ENCODE measurements at regions not wholly inside any gene's neighbourhood (a gene's known extent, or its start where the extent isn't known, plus 50 kb on each side); places are given as distances from the start of the nearest gene placed in this dataset.

DNA sequence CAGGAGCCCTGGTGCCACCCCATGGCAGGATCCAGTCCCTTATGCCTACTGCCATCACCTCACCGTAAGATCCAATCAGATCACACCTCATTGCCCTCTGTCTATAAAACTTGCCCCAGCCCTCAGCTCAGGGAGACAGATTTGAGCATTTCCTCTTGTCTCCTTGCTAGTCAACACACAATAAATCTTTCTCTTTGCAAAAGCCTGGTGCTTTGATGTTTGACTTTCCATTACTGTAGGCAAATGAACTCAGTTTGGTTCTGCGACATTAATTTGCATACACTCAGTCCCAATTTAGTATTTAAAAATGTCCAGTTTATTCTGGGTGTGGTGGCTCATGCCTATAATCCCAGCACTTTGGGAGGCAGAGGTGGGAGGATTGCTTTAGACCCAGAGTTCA lies 188.4 kb downstream of the AEBP2 start:
- H3K9me3 ChIP-seq (ENCODE audit: control insufficient read depth in 1 of 2, low read length in 2 of 2), result no peaks in the 10 kb centered on the region
- ChIA-PET CTCF (ENCODE audit: partially characterized antibody) (interaction anchor here (1.4 kb wide), 1 partner anchor 10 kb away, joined by 3 read pairs; no protein-coding TSS in a partner anchor), POLR2A (ENCODE audit: partially characterized antibody) (no interaction called here)
- H3K4me1 ChIP-seq (ENCODE audit: insufficient read depth, low read length), result no peaks in the 10 kb centered on the region
- intact Hi-C loops (cut with micrococcal nuclease), result no loop called here
- Mint-ChIP-seq H3K9me3 (peaks cover 0 to 2% (median 0%) of the 10 kb centered on the region in 8 donors), H3K27me3 (no peaks in the 10 kb centered on the region), H3K4me3 (no peak overlapping the region), H3K27ac (no peak overlapping the region), H3K4me1 (peaks cover 0 to 4% (median 2%) of the 10 kb centered on the region in 4 donors), H3K36me3 (no peaks in the 10 kb centered on the region)
- H3K36me3 ChIP-seq (ENCODE audit: insufficient read depth, low read length), result no peaks in the 10 kb centered on the region
- DNase-seq, result no peak
- no peaks in the 10 kb centered on the region for H3K27me3 ChIP-seq (ENCODE audit: insufficient read depth, low read length)
- no peak overlapping the region for H3K27ac ChIP-seq (ENCODE audit: low read depth, low read length)
- H3K4me3 ChIP-seq (ENCODE audit: low read length in 2 of 2), result no peak overlapping the region

DNA sequence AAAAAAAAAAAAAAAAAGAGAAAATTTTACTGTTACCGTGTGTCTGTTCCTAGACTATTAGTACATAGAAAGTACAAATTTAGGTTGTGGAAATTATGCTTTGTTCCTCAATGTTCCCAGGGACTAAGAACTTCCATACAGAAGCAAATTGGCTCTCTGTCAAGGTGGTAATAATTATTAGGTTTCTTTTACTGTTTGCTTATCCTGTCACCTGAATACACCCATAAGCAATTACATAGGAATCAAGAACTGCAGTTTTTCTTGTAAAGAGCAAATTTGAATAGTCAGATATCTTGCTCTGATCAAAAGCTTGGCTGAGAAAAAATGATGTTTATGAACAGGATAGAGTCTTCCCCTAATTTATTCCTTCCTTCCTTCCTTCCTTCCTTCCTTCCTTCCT lies 191.2 kb downstream of the AEBP2 start:
- H3K4me1 Mint-ChIP-seq, result no peaks in the 10 kb centered on the region
- H3K4me1 ChIP-seq (ENCODE audit: insufficient read depth, low read length), result no peaks in the 10 kb centered on the region
- H3K27me3 Mint-ChIP-seq, result no peaks in the 10 kb centered on the region
- intact Hi-C loops (cut with micrococcal nuclease), result no loop called here
- peaks cover 0 to 2% (median 0%) of the 10 kb centered on the region in 8 donors for H3K9me3 Mint-ChIP-seq
- H3K27me3 ChIP-seq (ENCODE audit: insufficient read depth, low read length), result no peaks in the 10 kb centered on the region
- no peaks in the 10 kb centered on the region for H3K36me3 Mint-ChIP-seq
- CTCF ChIA-PET (ENCODE audit: partially characterized antibody), result no interaction called here
- no peaks in the 10 kb centered on the region for H3K36me3 ChIP-seq (ENCODE audit: insufficient read depth, low read length)
- no peak overlapping the region for H3K4me3 ChIP-seq (ENCODE audit: low read length in 2 of 2)
- H3K9me3 ChIP-seq (ENCODE audit: control insufficient read depth in 1 of 2, low read length in 2 of 2), result no peaks in the 10 kb centered on the region
- H3K27ac ChIP-seq (ENCODE audit: low read depth, low read length), result no peak overlapping the region
- no peak overlapping the region for H3K27ac Mint-ChIP-seq
- no peak for DNase-seq
- no peak overlapping the region for H3K4me3 Mint-ChIP-seq
- POLR2A ChIA-PET (ENCODE audit: partially characterized antibody), result no interaction called here

- H3K27me3 ChIP-seq (ENCODE audit: insufficient read depth, low read length), result no peaks in the 10 kb centered on the region
- H3K36me3 Mint-ChIP-seq, result no peaks in the 10 kb centered on the region
- H3K9me3 Mint-ChIP-seq, result no peaks in the 10 kb centered on the region
- no peaks in the 10 kb centered on the region for H3K27me3 Mint-ChIP-seq
- H3K27ac ChIP-seq (ENCODE audit: low read depth, low read length), result no peak overlapping the region
- H3K36me3 ChIP-seq (ENCODE audit: insufficient read depth, low read length), result no peaks in the 10 kb centered on the region
- no peaks in the 10 kb centered on the region for H3K4me1 ChIP-seq (ENCODE audit: insufficient read depth, low read length)
- no peak overlapping the region for H3K4me3 Mint-ChIP-seq
- H3K9me3 ChIP-seq (ENCODE audit: control insufficient read depth in 1 of 2, low read length in 2 of 2), result no peaks in the 10 kb centered on the region
- no peaks in the 10 kb centered on the region for H3K4me1 Mint-ChIP-seq
- intact Hi-C loops (cut with micrococcal nuclease), result no loop called here
- ChIA-PET POLR2A (ENCODE audit: partially characterized antibody) (no interaction called here), CTCF (ENCODE audit: partially characterized antibody) (no interaction called here)
- no peak overlapping the region for H3K27ac Mint-ChIP-seq
- no peak for DNase-seq
- no peak overlapping the region for H3K4me3 ChIP-seq (ENCODE audit: low read length in 2 of 2)
These were observed 193.9 kb downstream of the AEBP2 start for GRCh38 chr12:19633194-19633593.

DNA sequence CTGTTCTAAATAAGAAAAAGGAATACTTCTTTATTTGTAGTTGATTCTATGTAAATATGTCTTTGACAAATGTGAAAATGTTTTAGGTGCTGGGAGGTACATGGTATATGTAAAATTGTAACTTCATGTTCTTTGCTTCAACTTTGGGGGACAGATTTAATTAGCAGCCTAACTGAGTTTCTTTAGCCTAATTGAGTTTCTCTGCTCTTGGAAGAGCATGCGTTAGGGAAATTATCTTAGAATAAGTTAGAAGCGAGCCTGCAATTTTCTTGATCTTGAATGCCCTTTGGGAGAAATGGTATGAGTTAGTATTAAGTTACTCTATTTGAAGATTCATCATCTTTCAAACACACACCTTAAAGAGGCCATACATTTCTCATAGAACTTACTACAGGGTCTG lies 194.3 kb downstream of the AEBP2 start:
- intact Hi-C loops (cut with micrococcal nuclease), result no loop called here
- POLR2A ChIA-PET (ENCODE audit: partially characterized antibody), result no interaction called here
- no peaks in the 10 kb centered on the region for H3K4me1 ChIP-seq (ENCODE audit: insufficient read depth, low read length)
- no peaks in the 10 kb centered on the region for H3K9me3 ChIP-seq (ENCODE audit: control insufficient read depth in 1 of 2, low read length in 2 of 2)
- no peaks in the 10 kb centered on the region for H3K36me3 Mint-ChIP-seq
- H3K27me3 Mint-ChIP-seq, result no peaks in the 10 kb centered on the region
- DNase-seq, result no peak
- H3K4me3 ChIP-seq (ENCODE audit: low read length in 2 of 2), result no peak overlapping the region
- CTCF ChIA-PET (ENCODE audit: partially characterized antibody), result no interaction called here
- no peaks in the 10 kb centered on the region for H3K27me3 ChIP-seq (ENCODE audit: insufficient read depth, low read length)
- H3K9me3 Mint-ChIP-seq, result no peaks in the 10 kb centered on the region
- no peaks in the 10 kb centered on the region for H3K36me3 ChIP-seq (ENCODE audit: insufficient read depth, low read length)
- H3K27ac Mint-ChIP-seq, result no peak overlapping the region
- no peak overlapping the region for H3K4me3 Mint-ChIP-seq
- H3K27ac ChIP-seq (ENCODE audit: low read depth, low read length), result no peak overlapping the region
- no peaks in the 10 kb centered on the region for H3K4me1 Mint-ChIP-seq

GRCh38 chr12:19639781-19640415 lies 200.6 kb downstream of the AEBP2 start:
- H3K4me1 Mint-ChIP-seq, result no peaks in the 10 kb centered on the region
- peaks cover 0 to 2% (median 0%) of the 10 kb centered on the region in 8 donors for H3K9me3 Mint-ChIP-seq
- Histone ChIP-seq H3K4me1 (ENCODE audit: insufficient read depth, low read length) (no peaks in the 10 kb centered on the region), H3K36me3 (ENCODE audit: insufficient read depth, low read length) (no peaks in the 10 kb centered on the region), H3K4me3 (ENCODE audit: low read length in 2 of 2) (no peak overlapping the region), H3K27ac (ENCODE audit: low read depth, low read length) (no peak overlapping the region), H3K9me3 (ENCODE audit: control insufficient read depth in 1 of 2, low read length in 2 of 2) (no peaks in the 10 kb centered on the region), H3K27me3 (ENCODE audit: insufficient read depth, low read length) (no peaks in the 10 kb centered on the region)
- ChIA-PET POLR2A (ENCODE audit: partially characterized antibody) (no interaction called here), CTCF (ENCODE audit: partially characterized antibody) (no interaction called here)
- no peaks in the 10 kb centered on the region for H3K27me3 Mint-ChIP-seq
- no peaks in the 10 kb centered on the region for H3K36me3 Mint-ChIP-seq
- intact Hi-C loops (cut with micrococcal nuclease), result no loop called here
- H3K27ac Mint-ChIP-seq, result no peak overlapping the region
- no peak overlapping the region for H3K4me3 Mint-ChIP-seq
- no peak for DNase-seq

DNA sequence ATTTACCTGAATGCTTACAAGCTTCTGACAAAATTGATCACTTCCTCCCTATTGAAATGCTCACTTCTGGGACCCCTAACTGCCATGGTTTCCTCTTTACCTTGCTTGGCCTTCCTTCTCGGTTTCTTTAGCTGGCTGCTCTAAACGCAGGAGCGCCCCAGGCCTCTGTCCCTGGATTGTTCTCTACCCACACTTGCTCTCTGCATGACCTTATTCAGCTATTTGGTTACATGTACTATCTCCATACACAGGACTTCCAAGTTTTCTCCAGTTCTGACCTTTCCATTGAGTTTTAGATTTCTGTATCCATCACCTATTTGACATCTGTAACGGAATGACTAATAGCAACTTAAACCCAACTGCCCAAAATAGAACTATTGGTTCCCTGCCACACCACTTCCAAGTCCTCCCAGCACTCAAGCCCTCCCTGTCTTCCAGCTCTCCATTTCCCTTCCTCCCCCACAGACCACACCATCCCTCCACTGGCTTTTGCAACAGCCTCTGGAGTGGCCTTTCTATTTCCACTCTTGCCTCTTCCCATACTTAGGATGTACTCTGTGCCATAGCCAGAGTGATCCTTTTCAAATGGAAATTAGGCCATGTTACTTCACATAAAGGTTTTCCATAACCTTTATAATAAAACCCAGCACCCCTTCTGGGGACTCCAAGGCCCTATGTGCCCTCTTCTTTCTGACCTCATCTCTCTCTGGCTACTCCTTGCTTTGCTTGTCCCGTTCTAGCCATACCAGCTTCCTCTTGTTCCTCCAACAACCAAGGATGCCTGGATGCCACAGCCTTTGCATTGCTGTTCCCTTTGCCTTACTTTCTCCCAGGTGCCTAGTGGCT lies 202.2 kb downstream of the AEBP2 start:
- DNase-seq, result no peak
- no peaks in the 10 kb centered on the region for H3K36me3 ChIP-seq (ENCODE audit: insufficient read depth, low read length)
- H3K27ac ChIP-seq (ENCODE audit: low read depth, low read length), result no peak overlapping the region
- no peaks in the 10 kb centered on the region for H3K9me3 ChIP-seq (ENCODE audit: control insufficient read depth in 1 of 2, low read length in 2 of 2)
- Mint-ChIP-seq H3K4me1 (no peaks in the 10 kb centered on the region), H3K4me3 (no peak overlapping the region), H3K27me3 (no peaks in the 10 kb centered on the region), H3K9me3 (peaks cover 0 to 10% (median 2%) of the 10 kb centered on the region in 8 donors), H3K27ac (no peak overlapping the region), H3K36me3 (peaks cover 0 to 4% of the 10 kb centered on the region in 2 donors)
- H3K27me3 ChIP-seq (ENCODE audit: insufficient read depth, low read length), result no peaks in the 10 kb centered on the region
- intact Hi-C loops (cut with micrococcal nuclease), result no loop called here
- H3K4me3 ChIP-seq (ENCODE audit: low read length in 2 of 2), result no peak overlapping the region
- POLR2A ChIA-PET (ENCODE audit: partially characterized antibody), result no interaction called here
- no peaks in the 10 kb centered on the region for H3K4me1 ChIP-seq (ENCODE audit: insufficient read depth, low read length)
- CTCF ChIA-PET (ENCODE audit: partially characterized antibody), result no interaction called here

- no peaks in the 10 kb centered on the region for H3K4me1 Mint-ChIP-seq
- no peaks in the 10 kb centered on the region for H3K27me3 ChIP-seq (ENCODE audit: insufficient read depth, low read length)
- no peak overlapping the region for H3K27ac ChIP-seq (ENCODE audit: low read depth, low read length)
- H3K27me3 Mint-ChIP-seq, result no peaks in the 10 kb centered on the region
- H3K36me3 Mint-ChIP-seq, result peaks cover 0 to 4% of the 10 kb centered on the region in 2 donors
- H3K27ac Mint-ChIP-seq, result no peak overlapping the region
- no peak overlapping the region for H3K4me3 ChIP-seq (ENCODE audit: low read length in 2 of 2)
- no peak for DNase-seq
- no peaks in the 10 kb centered on the region for H3K4me1 ChIP-seq (ENCODE audit: insufficient read depth, low read length)
- POLR2A ChIA-PET (ENCODE audit: partially characterized antibody), result no interaction called here
- CTCF ChIA-PET (ENCODE audit: partially characterized antibody), result no interaction called here
- intact Hi-C loops (cut with micrococcal nuclease), result no loop called here
- peaks cover 0 to 14% (median 2%) of the 10 kb centered on the region in 8 donors for H3K9me3 Mint-ChIP-seq
- H3K36me3 ChIP-seq (ENCODE audit: insufficient read depth, low read length), result no peaks in the 10 kb centered on the region
- H3K4me3 Mint-ChIP-seq, result no peak overlapping the region
- H3K9me3 ChIP-seq (ENCODE audit: control insufficient read depth in 1 of 2, low read length in 2 of 2), result no peaks in the 10 kb centered on the region
These were observed 203.1 kb downstream of the AEBP2 start for GRCh38 chr12:19642345-19642744.

All from CD4-positive, alpha-beta memory T cell (primary cell).